NT2/D1 (cell line): ENCODE measurements at regions not wholly inside any gene's neighbourhood (a gene's known extent, or its start where the extent isn't known, plus 50 kb on each side); places are given as distances from the start of the nearest gene placed in this dataset.
"Not testable (repeated sequence)": the region's sequence is repeated elsewhere in the genome, so short reads cannot be mapped to it uniquely, and the experiment has no call there.

Experiments used
- DNase-seq: peaks from one replicate; pipeline ENCODE4 v3.0.0-alpha.2; 2011; ENCODE audit warnings: low read depth, low spot score
- H3K27me3 ChIP-seq: 2 replicates; pipeline ENCODE4 v1.6.0; 2011; ENCODE audit warnings: mild to moderate bottlenecking; ENCODE audit not compliant: insufficient read length, insufficient read depth
- H3K36me3 ChIP-seq: 2 replicates; pipeline ENCODE4 v1.6.1; 2011; ENCODE audit warnings: mild to moderate bottlenecking, low read length, mixed read lengths; ENCODE audit not compliant: insufficient read depth, insufficient read length
- H3K4me1 ChIP-seq: 2 replicates; pipeline ENCODE4 v1.5.1; 2011; ENCODE audit not compliant: insufficient read depth, insufficient read length
- H3K4me3 ChIP-seq: 2 replicates; pipeline ENCODE4 v1.5.1; 2011; ENCODE audit warnings: low read depth; ENCODE audit not compliant: insufficient read length
- H3K9ac ChIP-seq: 2 replicates; pipeline ENCODE4 v1.6.0; 2011; ENCODE audit warnings: low read depth; ENCODE audit not compliant: insufficient read length
- H3K9me3 ChIP-seq: 2 replicates; pipeline ENCODE4 v1.5.1; 2011; ENCODE audit warnings: mild to moderate bottlenecking, low read length; ENCODE audit not compliant: insufficient read depth
- SUZ12 ChIP-seq: IDR thresholded peaks from 2 replicates; pipeline ENCODE4 v1.6.1; 2011; ENCODE audit not compliant: insufficient read length, insufficient read depth; ENCODE audit errors: extremely low read depth
- YY1 ChIP-seq: IDR thresholded peaks from 2 replicates; pipeline ENCODE4 v1.6.1; 2011; ENCODE audit not compliant: insufficient read length, insufficient read depth
- ZNF274 ChIP-seq: IDR thresholded peaks from 2 replicates; pipeline ENCODE4 v1.6.1; 2011; ENCODE audit warnings: mild to moderate bottlenecking, low read depth, low read length

GRCh38 chr6:166803471-166803870 is 152.9 kb downstream of the RNASET2 start:
- no peak for TF ChIP-seq ZNF274
- TF ChIP-seq YY1: no peak
- no peak for TF ChIP-seq SUZ12
- no peak overlapping the region for H3K4me3 ChIP-seq
- H3K27me3 ChIP-seq: no peaks in the 10 kb centered on the region

GRCh38 chr6:166802401-166802800 is 153.9 kb downstream of the RNASET2 start:
- H3K9me3 ChIP-seq: peaks cover 24% of the 10 kb centered on the region
- H3K9ac ChIP-seq: no peak overlapping the region
- no peaks in the 10 kb centered on the region for H3K4me1 ChIP-seq
- no peaks in the 10 kb centered on the region for H3K36me3 ChIP-seq
- H3K4me3 ChIP-seq: no peak overlapping the region
- TF ChIP-seq YY1 (no peak), SUZ12 (no peak), ZNF274 (no peak)
- no peaks in the 10 kb centered on the region for H3K27me3 ChIP-seq
- DNase-seq: no peak

More at GRCh38 chr6:166803471-166803870, 152.9 kb downstream of the RNASET2 start:
- no peak overlapping the region for H3K9ac ChIP-seq
- no peak for DNase-seq
- H3K4me1 ChIP-seq: no peaks in the 10 kb centered on the region
- peaks cover 25% of the 10 kb centered on the region for H3K9me3 ChIP-seq
- H3K36me3 ChIP-seq: no peaks in the 10 kb centered on the region

DNA sequence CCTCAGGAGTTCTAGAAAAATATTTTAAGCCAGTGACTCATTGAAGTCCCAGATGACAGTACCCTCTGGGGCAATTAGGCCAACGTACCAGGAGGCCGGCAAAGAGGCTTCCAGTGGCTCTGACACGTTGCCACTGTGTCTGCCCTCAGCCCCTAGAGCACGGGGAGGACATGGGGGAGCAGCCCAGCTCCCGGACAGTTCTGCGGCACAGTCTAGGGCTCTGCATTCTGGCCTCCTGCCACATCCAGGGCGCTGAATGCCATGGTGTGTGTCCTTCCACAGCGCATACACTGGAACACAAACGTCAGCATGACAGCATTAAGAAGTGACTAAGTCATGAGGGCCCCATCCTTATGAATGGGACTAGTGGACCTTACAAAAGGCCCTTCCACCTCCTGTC is 156.2 kb downstream of the RNASET2 start:
- no peak for DNase-seq
- no peak overlapping the region for H3K4me3 ChIP-seq
- no peak overlapping the region for H3K9ac ChIP-seq
- no peaks in the 10 kb centered on the region for H3K27me3 ChIP-seq
- H3K36me3 ChIP-seq: no peaks in the 10 kb centered on the region
- TF ChIP-seq YY1 (no peak), SUZ12 (no peak), ZNF274 (no peak)
- H3K9me3 ChIP-seq: peaks cover 2% of the 10 kb centered on the region; the same call in 1 of the 2 replicates
- H3K4me1 ChIP-seq: no peaks in the 10 kb centered on the region

GRCh38 chr6:166798652-166799051 is 157.7 kb downstream of the RNASET2 start:
- DNase-seq: no peak
- Histone ChIP-seq H3K9me3 (no peaks in the 10 kb centered on the region), H3K36me3 (no peaks in the 10 kb centered on the region), H3K4me3 (no peak overlapping the region), H3K27me3 (no peaks in the 10 kb centered on the region), H3K4me1 (no peaks in the 10 kb centered on the region), H3K9ac (no peak overlapping the region)
- TF ChIP-seq SUZ12 (no peak), YY1 (no peak), ZNF274 (no peak)

GRCh38 chr6:166796610-166797009 is 159.7 kb downstream of the RNASET2 start:
- no peaks in the 10 kb centered on the region for H3K36me3 ChIP-seq
- DNase-seq: no peak
- no peaks in the 10 kb centered on the region for H3K9me3 ChIP-seq
- no peak overlapping the region for H3K9ac ChIP-seq
- no peaks in the 10 kb centered on the region for H3K4me1 ChIP-seq
- TF ChIP-seq SUZ12 (no peak), ZNF274 (no peak)
- H3K27me3 ChIP-seq: no peaks in the 10 kb centered on the region
- H3K4me3 ChIP-seq: no peak overlapping the region

DNA sequence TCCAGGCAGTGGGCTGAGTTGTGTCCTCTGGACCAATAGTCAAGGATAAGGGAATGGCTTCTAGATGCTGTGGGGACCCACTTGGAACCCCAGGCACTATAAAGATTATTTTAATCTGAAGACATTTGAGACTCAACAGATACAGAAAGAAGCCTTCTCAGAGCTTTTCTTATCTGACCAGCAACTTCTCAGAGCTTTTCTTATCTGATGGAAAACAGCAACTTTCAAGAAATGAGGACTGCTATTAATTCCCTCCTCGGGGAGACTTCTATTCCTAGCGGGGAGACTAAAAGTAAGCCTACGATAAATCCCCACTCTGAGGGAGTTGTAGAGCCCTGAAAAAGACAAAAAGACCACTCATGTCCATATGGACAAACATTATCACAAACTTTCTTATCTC is 160.5 kb downstream of the RNASET2 start:
- H3K9ac ChIP-seq: no peak overlapping the region
- H3K4me3 ChIP-seq: no peak overlapping the region
- no peak for DNase-seq
- no peaks in the 10 kb centered on the region for H3K36me3 ChIP-seq
- H3K27me3 ChIP-seq: no peaks in the 10 kb centered on the region
- no peaks in the 10 kb centered on the region for H3K4me1 ChIP-seq
- TF ChIP-seq SUZ12 (no peak), ZNF274 (no peak)
- no peaks in the 10 kb centered on the region for H3K9me3 ChIP-seq

- not testable (repeated sequence) for H3K36me3 ChIP-seq, DNase-seq, H3K27me3 ChIP-seq, H3K4me1 ChIP-seq, H3K4me3 ChIP-seq, H3K9me3 ChIP-seq, H3K9ac ChIP-seq
These were observed 163.8 kb upstream of the RPS6KA2 start for GRCh38 chr6:166790808-166791207.

GRCh38 chr6:166788846-166789529 is 161.9 kb upstream of the RPS6KA2 start:
- DNase-seq, H3K27me3 ChIP-seq, H3K36me3 ChIP-seq, H3K4me1 ChIP-seq, H3K9ac ChIP-seq, H3K9me3 ChIP-seq, H3K4me3 ChIP-seq: not testable (repeated sequence)
